GM12878 (cell line): ENCODE measurements at regions not wholly inside any gene's neighbourhood (a gene's known extent, or its start where the extent isn't known, plus 50 kb on each side); places are given as distances from the start of the nearest gene placed in this dataset.

Source experiments
- ATAC-seq: fragments of 200-7000 bp; cut with Tn5 transposase; 3 replicates; pipeline ENCODE4 v1.9.1; 2020; ENCODE audit warnings: mild to moderate bottlenecking, moderate library complexity
- BruUV-seq: library from RNA; stranded (reverse); fragments of 400-500 nt; replicated peaks from 2 replicates; lab custom pipeline; 2021; lab: Mats Ljungman, UMichigan
- CTCF ChIA-PET: fragments of 300-600 bp; sonication (Branson Sonifier 250); formaldehyde crosslinking; extraction: SDS; loops from one replicate; lab custom pipeline; 2021; ENCODE audit warnings: inconsistent platforms; lab: Yijun Ruan, JAX
- POLR2A ChIA-PET: fragments of 350-600 bp; formaldehyde crosslinking; extraction: SDS; loops from one replicate; lab custom pipeline; 2021; ENCODE audit warnings: inconsistent platforms; lab: Charles Lee
- RAD21 ChIA-PET: fragments of 300-600 bp; sonication (Branson Sonifier 250); formaldehyde crosslinking; loops from one replicate; lab custom pipeline; 2023; ENCODE audit warnings: antibody characterized with exemption; ENCODE audit not compliant: unreplicated experiment; lab: Charles Lee
- SMC1A ChIA-PET: fragments of 300-600 bp; sonication (Branson Sonifier 250); formaldehyde crosslinking; loops from one replicate; lab custom pipeline; 2023; ENCODE audit not compliant: unreplicated experiment, uncharacterized antibody; lab: Charles Lee
- DNase-seq: peaks from one replicate; pipeline ENCODE4 v3.0.0-alpha.2; 2011; ENCODE audit warnings: low read depth, low spot score
- FAIRE-seq: peaks from 3 replicates; lab custom pipeline; 2011; peaks lifted over from hg19 to GRCh38; lab: Jason Lieb, UNC
- H2AFZ ChIP-seq: 2 replicates; pipeline ENCODE4 v1.6.0; 2011; ENCODE audit warnings: low read depth, low read length, control low read depth; ENCODE audit not compliant: control insufficient read depth
- H3K27ac ChIP-seq: 2 replicates; pipeline ENCODE4 v1.5.1; 2011; ENCODE audit warnings: control low read depth; ENCODE audit not compliant: control insufficient read depth, insufficient read depth
- H3K27me3 ChIP-seq, 2 experiments: replicated peaks in 1 of 2; 2 replicates each; pipeline versions ENCODE4 v1.6.0 to v1.6.1; 2011; ENCODE audit warnings: low read length in 1 of 2; ENCODE audit not compliant: control insufficient read depth in 2 of 2, insufficient read depth in 2 of 2
- H3K36me3 ChIP-seq, 2 experiments: 2 replicates each; pipeline ENCODE4 v1.5.1; 2011; ENCODE audit warnings: low read length in 1 of 2; ENCODE audit not compliant: control insufficient read depth in 2 of 2, insufficient read depth in 2 of 2
- H3K4me1 ChIP-seq: 2 replicates; pipeline ENCODE4 v1.6.1; 2011; ENCODE audit warnings: mild to moderate bottlenecking, low read length, moderate library complexity, mixed read lengths; ENCODE audit not compliant: control insufficient read depth, insufficient read depth
- H3K4me2 ChIP-seq: 2 replicates; pipeline ENCODE4 v1.6.0; 2011; ENCODE audit warnings: control low read depth; ENCODE audit not compliant: control insufficient read depth, insufficient read depth
- H3K4me3 ChIP-seq: fragments of 200-600 bp; sonication (generic); 2 replicates; pipeline ENCODE4 v1.5.1; 2016
- H3K79me2 ChIP-seq: 2 replicates; pipeline ENCODE4 v1.6.0; 2011; ENCODE audit warnings: low read length; ENCODE audit not compliant: control insufficient read depth, insufficient read depth
- H3K9ac ChIP-seq: 2 replicates; pipeline ENCODE4 v1.8.0; 2011; ENCODE audit warnings: low read length, control low read depth, mixed read lengths; ENCODE audit not compliant: control insufficient read depth, insufficient read depth
- H3K9me3 ChIP-seq: replicated peaks from 3 replicates; pipeline ENCODE4 v1.5.1; 2011; ENCODE audit warnings: mild to moderate bottlenecking, low read length; ENCODE audit not compliant: control insufficient read depth, insufficient read depth
- H4K20me1 ChIP-seq: 2 replicates; pipeline ENCODE4 v1.6.0; 2011; ENCODE audit not compliant: control insufficient read depth, insufficient read depth
- CBX3 ChIP-seq: fragments of 200-600 bp; sonication (generic); IDR thresholded peaks from 2 replicates; pipeline ENCODE4 v1.6.1; 2016; ENCODE audit warnings: low read depth, borderline replicate concordance
- EP300 ChIP-seq, 2 experiments: fragments of 150-350 bp in 1 of 2; IDR thresholded peaks; 2 replicates each; pipeline ENCODE4 v1.6.1; 2011 to 2012; ENCODE audit warnings: low read depth in 2 of 2, low read length in 2 of 2, borderline replicate concordance in 1 of 2, improper control_type of control experiment in 1 of 2, inconsistent platforms in 1 of 2; ENCODE audit not compliant: control insufficient read depth in 1 of 2
- KAT2A ChIP-seq: conservative IDR thresholded peaks from 2 replicates; pipeline ENCODE4 v1.6.1; 2011; ENCODE audit warnings: low read depth, low read length; ENCODE audit not compliant: control insufficient read depth
- MAX ChIP-seq: IDR thresholded peaks from 2 replicates; pipeline ENCODE4 v1.6.1; 2012; ENCODE audit warnings: low read depth, low read length, improper control_type of control experiment
- NBN ChIP-seq: fragments of 450-650 bp; IDR thresholded peaks from 2 replicates; pipeline ENCODE4 v1.6.1; 2016
- NR2F1 ChIP-seq: fragments of 450-650 bp; conservative IDR thresholded peaks from 2 replicates; pipeline ENCODE4 v1.6.1; 2017; ENCODE audit warnings: mild to moderate bottlenecking
- NRF1 ChIP-seq: conservative IDR thresholded peaks from 2 replicates; pipeline ENCODE4 v1.6.1; 2011; ENCODE audit warnings: mild to moderate bottlenecking, low read depth, low read length, improper control_type of control experiment
- PML ChIP-seq: IDR thresholded peaks from 2 replicates; pipeline ENCODE4 v1.6.1; 2012; ENCODE audit warnings: low read length, inconsistent platforms
- RCOR1 ChIP-seq: conservative IDR thresholded peaks from 2 replicates; pipeline ENCODE4 v1.6.1; 2012; ENCODE audit warnings: low read depth, low read length, improper control_type of control experiment
- SIN3A ChIP-seq: IDR thresholded peaks from 2 replicates; pipeline ENCODE4 v1.6.1; 2012; ENCODE audit warnings: low read depth, low read length, improper control_type of control experiment
- SMAD1 ChIP-seq: fragments of 450-650 bp; IDR thresholded peaks from 2 replicates; pipeline ENCODE4 v1.6.1; 2018; ENCODE audit warnings: mild to moderate bottlenecking, low read depth; ENCODE audit not compliant: partially characterized antibody
- SMAD5 ChIP-seq: IDR thresholded peaks from 2 replicates; pipeline ENCODE4 v1.6.1; 2016; ENCODE audit warnings: antibody characterized with exemption, low read depth
- SMARCA5 ChIP-seq: fragments of 450-650 bp; IDR thresholded peaks from 2 replicates; pipeline ENCODE4 v1.6.1; 2017; ENCODE audit warnings: mild to moderate bottlenecking
- SUPT20H ChIP-seq: IDR thresholded peaks from 2 replicates; pipeline ENCODE4 v1.6.1; 2011; ENCODE audit warnings: low read depth, mild to moderate bottlenecking, low read length, moderate library complexity, borderline replicate concordance; ENCODE audit not compliant: control insufficient read depth
- ZBED1 ChIP-seq: IDR thresholded peaks from 2 replicates; pipeline ENCODE4 v1.6.1; 2016; ENCODE audit warnings: borderline replicate concordance
- in situ Hi-C: fragments of 300-500 bp; cut with MboI; formaldehyde crosslinking; loops from 9 replicates; pipeline ENCODE4 v1.14.3; 2018; ENCODE audit warnings: mixed read lengths
- intact Hi-C: fragments of 100-400 bp; cut with micrococcal nuclease; formaldehyde crosslinking; loops from one replicate; pipeline ENCODE4 v1.14.2; 2022; ENCODE audit not compliant: unreplicated experiment
- TF ChIP-seq, protein P1 (sequence below): fragments of 450-650 bp; IDR thresholded peaks from 2 replicates; pipeline ENCODE4 v1.6.1; 2017; ENCODE audit warnings: mild to moderate bottlenecking, moderate library complexity
- TF ChIP-seq, protein P2 (sequence below): fragments of 450-650 bp; IDR thresholded peaks from 2 replicates; pipeline ENCODE4 v1.6.1; 2017; ENCODE audit warnings: low read depth, mild to moderate bottlenecking, moderate library complexity
- TF ChIP-seq, protein P3 (sequence below): fragments of 150-350 bp; IDR thresholded peaks from 2 replicates; pipeline ENCODE4 v1.6.1; 2014; ENCODE audit warnings: mild to moderate bottlenecking, low read depth, low read length

DNA sequence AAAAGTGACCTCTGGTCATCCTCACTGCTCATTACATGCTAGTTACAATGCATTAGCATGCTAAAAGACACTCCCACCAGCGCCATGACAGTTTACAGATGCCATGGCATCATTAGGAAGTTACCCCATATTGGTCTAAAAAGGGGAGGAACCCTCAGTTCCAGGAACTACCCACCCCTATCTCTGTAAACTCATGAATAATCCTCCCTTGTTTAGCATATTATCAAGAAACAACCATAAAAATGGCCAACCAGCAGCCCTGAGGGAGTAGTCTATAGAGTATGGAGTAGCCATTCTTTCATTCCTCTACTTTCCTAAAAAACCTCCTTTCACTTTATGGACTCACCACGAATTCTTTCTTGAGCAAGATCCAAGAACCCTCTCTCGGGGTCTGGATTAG is 89.4 kb downstream of the ATPSCKMT start (continued):
- TF ChIP-seq EP300 (IDR thresholded peaks at IDR 0.05; ENCODE audit: borderline replicate concordance in 1 of 2, control insufficient read depth in 1 of 2, low read depth in 2 of 2, low read length in 2 of 2), result no peak
- TF ChIP-seq MAX, result no peak
- no peak for TF ChIP-seq ZBED1

- RAD21 ChIA-PET, result no interaction called here
- TF ChIP-seq, protein P1, sequence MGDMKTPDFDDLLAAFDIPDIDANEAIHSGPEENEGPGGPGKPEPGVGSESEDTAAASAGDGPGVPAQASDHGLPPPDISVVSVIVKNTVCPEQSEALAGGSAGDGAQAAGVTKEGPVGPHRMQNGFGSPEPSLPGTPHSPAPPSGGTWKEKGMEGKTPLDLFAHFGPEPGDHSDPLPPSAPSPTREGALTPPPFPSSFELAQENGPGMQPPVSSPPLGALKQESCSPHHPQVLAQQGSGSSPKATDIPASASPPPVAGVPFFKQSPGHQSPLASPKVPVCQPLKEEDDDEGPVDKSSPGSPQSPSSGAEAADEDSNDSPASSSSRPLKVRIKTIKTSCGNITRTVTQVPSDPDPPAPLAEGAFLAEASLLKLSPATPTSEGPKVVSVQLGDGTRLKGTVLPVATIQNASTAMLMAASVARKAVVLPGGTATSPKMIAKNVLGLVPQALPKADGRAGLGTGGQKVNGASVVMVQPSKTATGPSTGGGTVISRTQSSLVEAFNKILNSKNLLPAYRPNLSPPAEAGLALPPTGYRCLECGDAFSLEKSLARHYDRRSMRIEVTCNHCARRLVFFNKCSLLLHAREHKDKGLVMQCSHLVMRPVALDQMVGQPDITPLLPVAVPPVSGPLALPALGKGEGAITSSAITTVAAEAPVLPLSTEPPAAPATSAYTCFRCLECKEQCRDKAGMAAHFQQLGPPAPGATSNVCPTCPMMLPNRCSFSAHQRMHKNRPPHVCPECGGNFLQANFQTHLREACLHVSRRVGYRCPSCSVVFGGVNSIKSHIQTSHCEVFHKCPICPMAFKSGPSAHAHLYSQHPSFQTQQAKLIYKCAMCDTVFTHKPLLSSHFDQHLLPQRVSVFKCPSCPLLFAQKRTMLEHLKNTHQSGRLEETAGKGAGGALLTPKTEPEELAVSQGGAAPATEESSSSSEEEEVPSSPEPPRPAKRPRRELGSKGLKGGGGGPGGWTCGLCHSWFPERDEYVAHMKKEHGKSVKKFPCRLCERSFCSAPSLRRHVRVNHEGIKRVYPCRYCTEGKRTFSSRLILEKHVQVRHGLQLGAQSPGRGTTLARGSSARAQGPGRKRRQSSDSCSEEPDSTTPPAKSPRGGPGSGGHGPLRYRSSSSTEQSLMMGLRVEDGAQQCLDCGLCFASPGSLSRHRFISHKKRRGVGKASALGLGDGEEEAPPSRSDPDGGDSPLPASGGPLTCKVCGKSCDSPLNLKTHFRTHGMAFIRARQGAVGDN, result no peak
- TF ChIP-seq SMAD1 (no peak), SMAD5 (no peak), NR2F1 (no peak), SMARCA5 (no peak), CBX3 (no peak), NBN (no peak), SIN3A (no peak), KAT2A (no peak), RCOR1 (no peak), NRF1 (no peak), PML (no peak), SUPT20H (no peak)
- TF ChIP-seq, protein P2, sequence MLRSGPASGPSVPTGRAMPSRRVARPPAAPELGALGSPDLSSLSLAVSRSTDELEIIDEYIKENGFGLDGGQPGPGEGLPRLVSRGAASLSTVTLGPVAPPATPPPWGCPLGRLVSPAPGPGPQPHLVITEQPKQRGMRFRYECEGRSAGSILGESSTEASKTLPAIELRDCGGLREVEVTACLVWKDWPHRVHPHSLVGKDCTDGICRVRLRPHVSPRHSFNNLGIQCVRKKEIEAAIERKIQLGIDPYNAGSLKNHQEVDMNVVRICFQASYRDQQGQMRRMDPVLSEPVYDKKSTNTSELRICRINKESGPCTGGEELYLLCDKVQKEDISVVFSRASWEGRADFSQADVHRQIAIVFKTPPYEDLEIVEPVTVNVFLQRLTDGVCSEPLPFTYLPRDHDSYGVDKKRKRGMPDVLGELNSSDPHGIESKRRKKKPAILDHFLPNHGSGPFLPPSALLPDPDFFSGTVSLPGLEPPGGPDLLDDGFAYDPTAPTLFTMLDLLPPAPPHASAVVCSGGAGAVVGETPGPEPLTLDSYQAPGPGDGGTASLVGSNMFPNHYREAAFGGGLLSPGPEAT, result no peak
- TF ChIP-seq, protein P3, sequence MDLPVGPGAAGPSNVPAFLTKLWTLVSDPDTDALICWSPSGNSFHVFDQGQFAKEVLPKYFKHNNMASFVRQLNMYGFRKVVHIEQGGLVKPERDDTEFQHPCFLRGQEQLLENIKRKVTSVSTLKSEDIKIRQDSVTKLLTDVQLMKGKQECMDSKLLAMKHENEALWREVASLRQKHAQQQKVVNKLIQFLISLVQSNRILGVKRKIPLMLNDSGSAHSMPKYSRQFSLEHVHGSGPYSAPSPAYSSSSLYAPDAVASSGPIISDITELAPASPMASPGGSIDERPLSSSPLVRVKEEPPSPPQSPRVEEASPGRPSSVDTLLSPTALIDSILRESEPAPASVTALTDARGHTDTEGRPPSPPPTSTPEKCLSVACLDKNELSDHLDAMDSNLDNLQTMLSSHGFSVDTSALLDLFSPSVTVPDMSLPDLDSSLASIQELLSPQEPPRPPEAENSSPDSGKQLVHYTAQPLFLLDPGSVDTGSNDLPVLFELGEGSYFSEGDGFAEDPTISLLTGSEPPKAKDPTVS, result no peak
These were observed 90.8 kb downstream of the ATPSCKMT start for GRCh38 chr5:10158886-10159285.

More at GRCh38 chr5:10158886-10159285, 90.8 kb downstream of the ATPSCKMT start:
- in situ Hi-C loops (no loop called here), intact Hi-C loops (no loop called here)
- no peak overlapping the region for H3K27ac ChIP-seq
- no peak overlapping the region for H3K4me3 ChIP-seq
- BruUV-seq, result no TSS peak
- FAIRE-seq (no peak), DNase-seq (no peak), ATAC-seq (no peak)
- no peaks in the 10 kb centered on the region for H3K36me3 ChIP-seq
- no peak overlapping the region for H3K9ac ChIP-seq
- CTCF ChIA-PET, result no interaction called here
- no peaks in the 10 kb centered on the region for H3K4me1 ChIP-seq
- no peaks in the 10 kb centered on the region for H3K27me3 ChIP-seq
- no peaks in the 10 kb centered on the region for H4K20me1 ChIP-seq
- no peaks in the 10 kb centered on the region for H3K9me3 ChIP-seq
- no peak overlapping the region for H3K4me2 ChIP-seq
- no peak overlapping the region for H2AFZ ChIP-seq
- no peaks in the 10 kb centered on the region for H3K79me2 ChIP-seq
- POLR2A ChIA-PET, result no interaction called here
- SMC1A ChIA-PET, result no interaction called here
